Activated CD8-positive, alpha-beta memory T cell treated with anti-CD3 and anti-CD28 coated beads, Interleukin-2, amount 50 U/mL, for 48 hours (primary cell): ENCODE measurements at regions not wholly inside any gene's neighbourhood (a gene's known extent, or its start where the extent isn't known, plus 50 kb on each side); places are given as distances from the start of the nearest gene placed in this dataset.

ENCODE experiments used
- DNase-seq: peaks from one replicate; pipeline ENCODE4 v3.0.0-alpha.2; 2020

DNA sequence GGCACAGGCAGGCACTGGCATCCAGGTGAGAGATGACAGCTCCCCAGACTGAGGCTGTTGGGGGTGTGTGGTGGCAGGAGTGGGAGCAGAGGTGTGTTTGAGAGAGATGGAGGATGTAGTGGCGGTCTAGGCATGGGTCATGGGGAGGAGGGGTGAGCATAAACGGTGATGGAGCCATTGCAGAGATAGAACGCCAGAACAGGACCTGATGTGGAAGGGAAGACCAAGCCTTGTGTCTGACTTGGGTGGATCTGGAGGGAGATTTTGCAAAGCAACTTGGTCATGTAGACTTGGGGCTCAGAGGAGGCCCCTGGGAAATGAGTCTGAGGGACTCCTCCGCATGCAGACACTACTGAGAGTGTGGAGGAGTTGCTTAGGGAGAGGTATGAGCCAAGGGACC, 50.0 kb upstream of the CLDN5 start:
- DNase-seq: no peak

- peak; percentile 78 for DNase-seq
Observed at GRCh38 chr22:19576460-19577421, 52.5 kb upstream of the CLDN5 start.

DNA sequence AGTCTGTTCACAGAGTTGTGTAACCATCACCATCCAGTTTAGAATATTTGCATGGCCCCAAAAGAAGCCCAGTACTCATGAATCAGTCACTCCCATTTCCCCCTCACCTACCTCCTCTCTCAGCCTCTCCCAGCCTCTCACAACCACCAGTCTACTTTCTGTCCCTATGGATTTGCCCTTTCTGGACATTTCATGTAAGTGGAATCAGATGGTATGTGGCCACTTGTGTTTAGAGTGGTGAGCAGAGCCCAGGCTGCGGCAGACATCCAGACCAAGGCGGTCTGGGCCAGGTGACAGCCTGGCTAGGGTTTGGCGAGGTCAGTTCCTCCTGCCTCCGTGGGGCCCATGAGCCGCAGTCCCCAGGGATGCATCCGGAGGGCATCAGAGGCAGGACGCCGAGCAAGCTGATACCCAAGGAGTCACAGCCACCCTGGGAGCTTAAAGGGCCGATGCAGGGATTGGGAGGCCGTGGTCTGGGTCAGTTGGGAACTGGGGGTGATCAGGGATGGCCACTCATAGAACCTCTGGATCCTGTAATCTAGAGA, 53.3 kb upstream of the CLDN5 start:
- DNase-seq: no peak

GRCh38 chr22:19578180-19579004, 54.2 kb upstream of the CLDN5 start:
- DNase-seq: no peak

GRCh38 chr22:19579115-19579811, 55.1 kb upstream of the CLDN5 start:
- DNase-seq: peak; percentile 58

DNA sequence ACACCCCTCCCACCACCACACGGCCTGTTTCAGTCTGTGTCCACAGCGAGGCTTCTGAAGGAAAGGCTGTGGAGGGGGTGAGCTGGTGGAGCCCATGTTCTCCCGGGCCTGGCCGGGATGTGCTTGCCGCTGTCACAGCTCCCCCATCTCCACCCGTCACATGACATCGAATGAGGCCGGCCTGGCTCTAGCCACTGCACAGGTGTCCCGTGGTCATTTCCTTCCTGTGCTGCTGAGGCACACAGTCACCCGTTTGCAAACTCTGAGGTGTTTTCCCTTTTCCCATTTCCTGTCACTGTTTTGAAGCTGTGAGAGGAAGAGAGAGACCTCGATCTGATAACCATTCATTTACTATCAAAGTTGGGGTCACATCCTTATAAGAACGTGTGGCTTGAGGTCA, 55.7 kb upstream of the CLDN5 start:
- peak; percentile 72 for DNase-seq

GRCh38 chr22:19580291-19580890, 56.2 kb upstream of the CLDN5 start:
- no peak for DNase-seq

DNA sequence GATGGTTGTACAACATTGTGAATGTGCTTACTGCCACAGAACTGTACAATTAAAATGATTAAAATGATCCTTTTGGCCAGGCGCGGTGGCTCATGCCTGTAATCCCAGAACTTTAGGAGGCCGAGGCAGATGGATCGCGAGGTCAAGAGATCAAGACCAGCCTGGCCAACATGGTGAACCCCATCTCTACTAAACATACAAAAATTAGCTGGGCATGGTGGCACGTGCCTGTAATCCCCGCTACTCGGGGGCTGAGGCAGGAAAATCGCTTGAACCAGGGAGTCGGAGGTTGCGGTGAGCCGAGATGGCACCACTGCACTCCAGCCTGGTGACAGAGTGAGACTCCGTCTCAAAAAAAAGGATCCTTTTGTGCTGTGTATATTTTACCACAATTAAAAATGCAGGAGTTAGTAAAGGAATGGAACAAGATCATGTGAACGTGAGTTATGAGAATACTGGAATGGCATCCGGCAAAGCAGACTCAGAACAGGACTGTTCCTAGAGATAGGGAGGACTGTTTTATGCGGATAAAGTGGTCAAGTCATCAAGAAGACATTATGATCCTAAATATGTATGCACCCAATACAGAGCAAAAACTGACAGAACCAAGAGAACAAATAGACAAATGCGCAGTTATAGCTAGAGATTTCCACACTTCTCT, 58.0 kb upstream of the CLDN5 start:
- no peak for DNase-seq

DNA sequence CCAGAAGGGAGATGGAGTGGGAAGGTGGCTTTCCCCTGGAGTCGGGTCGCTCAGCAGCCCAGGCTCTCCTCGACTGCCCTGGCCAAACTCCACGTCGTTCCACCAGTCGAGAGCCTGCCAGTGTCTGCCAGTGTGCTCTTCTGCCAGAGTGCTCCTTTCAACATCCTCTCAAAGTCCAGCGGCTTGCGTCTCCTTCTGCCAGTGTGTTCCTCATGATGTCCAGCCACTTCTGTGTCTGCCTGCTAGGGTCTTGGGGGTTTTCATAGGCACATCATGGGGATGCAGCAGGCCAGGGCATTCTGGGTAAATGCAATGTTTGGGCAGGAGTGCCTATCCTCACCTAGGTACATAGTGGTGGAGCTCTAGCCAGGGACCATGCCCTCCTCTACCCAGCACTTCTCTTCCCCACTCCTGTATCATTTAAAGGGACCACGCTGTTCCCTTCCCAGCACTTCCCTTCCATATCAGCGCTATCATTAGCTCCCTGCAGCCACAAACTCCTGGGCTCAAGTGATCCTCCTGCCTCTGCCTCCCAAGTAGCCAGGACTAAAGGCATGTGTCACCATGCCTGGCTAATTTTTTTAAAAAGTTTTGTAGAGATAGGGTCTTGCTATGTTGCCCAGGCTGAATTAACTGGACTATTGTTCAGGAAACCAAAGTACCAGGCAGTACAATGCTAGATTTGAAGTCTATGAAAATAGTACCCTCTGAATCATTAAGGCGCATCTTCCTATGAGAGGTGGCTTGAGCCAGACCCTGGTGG, 62.9 kb upstream of the CLDN5 start:
- DNase-seq: no peak

DNA sequence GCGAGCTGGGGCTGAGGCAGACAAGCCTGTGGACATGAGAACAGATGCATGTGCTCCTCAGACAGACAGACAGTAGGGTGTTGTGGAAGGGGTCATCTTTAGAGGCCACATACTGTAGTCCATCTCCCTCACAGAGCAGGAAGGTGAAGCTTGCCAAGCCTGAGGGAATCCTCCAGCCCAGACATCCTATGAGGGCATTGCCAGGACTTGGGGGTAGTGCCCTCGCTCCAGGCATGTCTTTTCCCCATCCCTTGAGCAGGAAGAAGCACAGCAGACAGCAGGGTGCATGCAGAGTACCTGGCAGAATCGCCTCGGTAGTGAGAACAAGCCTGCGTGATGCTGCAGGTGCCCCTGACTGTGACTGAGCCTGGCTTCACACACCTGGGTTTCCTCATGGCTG, 66.5 kb upstream of the CLDN5 start:
- DNase-seq: no peak

DNA sequence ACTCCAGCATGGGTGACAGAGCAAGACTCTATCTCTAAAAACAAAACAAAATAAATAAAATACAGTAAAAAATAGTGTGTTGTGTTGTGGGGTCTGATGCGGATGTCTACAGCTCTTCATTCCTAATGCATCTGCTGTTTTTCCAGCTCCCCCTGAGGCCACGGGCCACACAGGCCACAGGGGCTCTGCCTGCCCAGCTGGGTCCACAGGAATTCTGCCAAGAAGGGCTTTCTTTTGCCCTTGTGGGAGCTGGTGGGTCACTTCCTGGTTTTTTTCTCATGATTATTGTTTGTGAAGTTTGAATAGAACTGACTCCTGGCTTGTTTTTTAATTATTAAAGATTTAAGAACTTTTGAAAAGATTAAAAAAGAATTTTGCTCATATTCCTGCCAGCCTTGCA, 67.4 kb upstream of the CLDN5 start:
- no peak for DNase-seq

DNA sequence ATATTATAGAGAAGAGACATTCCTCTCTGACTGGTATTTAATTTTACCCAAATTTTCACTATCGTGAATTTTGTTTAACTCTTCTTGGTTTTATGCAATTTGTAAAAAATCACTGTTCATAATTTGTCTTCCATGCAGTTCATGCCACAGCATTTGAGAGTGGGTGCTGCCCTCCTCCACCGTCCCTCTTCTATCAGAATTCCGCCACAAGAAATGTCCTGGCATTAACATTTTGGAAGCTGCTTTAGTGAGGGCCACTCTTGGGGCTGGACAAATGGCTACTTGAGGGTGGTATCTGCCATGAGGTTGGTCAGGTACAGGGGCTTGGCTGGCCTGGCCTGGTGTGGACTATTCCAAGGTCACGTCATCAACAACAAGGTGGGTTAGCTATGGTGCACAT, 68.3 kb upstream of the CLDN5 start:
- no peak for DNase-seq

GRCh38 chr22:19593991-19594569, 69.9 kb upstream of the CLDN5 start:
- DNase-seq: no peak

DNA sequence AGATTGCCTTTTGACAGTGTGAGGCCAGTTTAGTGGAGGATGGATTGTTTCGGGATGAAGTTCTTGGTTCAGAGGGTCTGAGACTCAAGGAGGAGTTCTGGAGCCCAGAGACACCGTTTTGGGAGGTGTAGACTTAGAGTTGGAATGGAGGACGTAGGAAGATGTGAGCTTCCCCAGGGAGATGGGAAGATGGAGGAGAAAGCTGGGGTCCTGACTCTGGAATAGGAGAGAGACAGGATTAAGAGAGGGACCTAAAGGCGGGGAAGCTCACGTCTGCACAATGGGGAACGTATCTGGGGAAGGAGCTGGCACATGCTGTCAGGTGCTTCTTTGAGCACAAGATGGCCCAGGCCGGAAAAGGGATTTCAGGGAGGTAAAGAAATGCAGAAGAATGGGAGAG, 71.3 kb upstream of the CLDN5 start:
- no peak for DNase-seq

DNA sequence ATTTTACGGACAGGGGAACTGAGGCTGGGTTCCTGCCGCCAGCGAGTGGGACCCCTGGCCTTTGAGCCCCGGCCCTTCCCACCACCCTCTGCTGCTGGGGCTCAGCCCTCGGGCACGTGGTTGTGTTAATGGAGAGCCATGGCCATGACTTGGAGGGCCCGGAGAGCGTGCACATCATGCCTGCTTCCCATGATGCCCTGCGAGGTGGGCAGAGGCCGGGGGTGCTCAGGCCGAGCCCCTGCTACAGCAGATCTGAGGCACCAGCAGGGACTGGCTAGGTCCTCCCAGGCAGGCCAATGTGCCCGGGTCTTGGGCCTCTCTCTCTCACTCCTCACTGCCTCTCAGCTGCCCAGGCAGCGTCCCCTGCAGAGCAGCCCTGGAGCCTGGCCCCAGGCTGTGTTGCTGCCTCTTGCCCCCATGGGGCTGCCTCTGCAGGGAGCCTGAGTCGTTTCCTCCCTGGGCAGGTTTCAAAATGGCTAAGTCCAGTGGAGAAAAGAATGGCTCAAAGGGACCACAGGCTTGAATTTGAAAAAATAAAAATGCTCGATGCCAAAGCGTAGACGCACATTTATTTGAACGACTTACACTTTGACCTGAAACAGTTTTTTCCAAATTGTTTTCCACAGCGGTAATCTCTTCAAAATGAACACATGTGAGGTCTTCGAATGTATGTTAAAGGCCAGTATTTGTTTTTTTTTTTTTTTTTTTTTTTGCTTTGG, 72.6 kb upstream of the CLDN5 start:
- no peak for DNase-seq

GRCh38 chr22:19597399-19597735, 73.2 kb upstream of the CLDN5 start:
- DNase-seq: no peak

- no peak for DNase-seq
Observed at GRCh38 chr22:19598054-19598855, 74.0 kb upstream of the CLDN5 start.

DNA sequence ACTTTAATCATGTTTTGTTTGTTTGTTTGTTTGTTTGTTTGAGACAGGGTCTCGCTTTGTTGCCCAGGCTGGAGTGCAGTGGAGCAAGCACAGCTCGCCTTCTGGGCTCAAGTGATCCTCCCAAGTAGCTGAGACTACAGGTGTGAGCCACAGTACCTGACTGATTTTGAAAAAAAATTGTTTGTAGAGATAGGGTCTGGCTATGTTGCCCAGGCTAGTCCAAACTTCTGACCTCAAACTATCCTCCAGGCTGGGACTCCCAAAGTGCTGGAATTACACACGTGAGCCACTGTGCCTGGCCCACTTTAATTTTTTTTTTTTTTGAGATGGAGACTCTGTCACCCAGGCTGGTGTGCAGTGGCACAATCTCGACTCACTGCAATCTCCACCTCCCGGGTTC, 74.8 kb upstream of the CLDN5 start:
- DNase-seq: no peak

DNA sequence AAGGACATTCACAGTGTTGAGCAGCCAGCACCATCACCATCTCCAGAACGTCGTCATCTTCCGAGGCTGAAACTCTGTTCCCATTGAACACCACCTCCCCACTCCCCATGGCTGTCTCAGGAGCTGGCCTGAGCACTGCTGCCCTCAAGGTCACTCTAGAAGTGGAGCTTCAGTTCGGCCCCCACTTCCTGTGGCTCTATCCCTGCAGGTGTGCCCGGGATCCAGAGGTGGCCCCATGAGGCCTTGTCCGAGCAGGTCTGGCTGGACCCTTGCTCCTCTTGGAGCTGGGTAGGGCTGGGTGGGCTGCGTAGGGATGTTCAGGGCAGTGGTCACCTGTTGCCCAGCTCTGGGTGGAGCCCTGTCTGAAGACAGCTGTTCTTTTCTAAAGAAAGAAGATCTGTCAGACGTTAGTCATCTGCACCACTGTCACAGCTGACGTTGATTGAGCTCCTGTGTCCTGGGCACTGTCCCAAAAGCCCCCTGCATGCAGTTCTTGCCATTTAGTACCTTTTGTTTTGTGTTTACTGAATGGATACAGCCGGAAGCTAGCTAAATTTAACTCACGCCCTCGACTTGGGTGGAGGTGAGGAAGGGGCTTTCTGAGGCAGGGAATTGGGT, 75.5 kb upstream of the CLDN5 start:
- DNase-seq: no peak
